ENCODE measurements at regions not wholly inside any gene's neighbourhood (a gene's known extent, or its start where the extent isn't known, plus 50 kb on each side); places are given as distances from the start of the nearest gene placed in this dataset.
"Not testable (repeated sequence)": the region's sequence is repeated elsewhere in the genome, so short reads cannot be mapped to it uniquely, and the experiment has no call there.

- not testable (repeated sequence) for TF ChIP-seq CTCF, EP300, POLR2A (IDR thresholded peaks at IDR 0.05)
These were observed 94.0 kb upstream of the NIPBL start for GRCh38 chr5:36782612-36783011.
